HCEC 1CT (cell line): ENCODE measurements at regions not wholly inside any gene's neighbourhood (a gene's known extent, or its start where the extent isn't known, plus 50 kb on each side); places are given as distances from the start of the nearest gene placed in this dataset.
A peak's percentile ranks its signal among the peaks of the same experiment; 100 is the strongest.
"Not testable (repeated sequence)": the region's sequence is repeated elsewhere in the genome, so short reads cannot be mapped to it uniquely, and the experiment has no call there.

Source experiments
- DNase-seq: peaks from one replicate; pipeline ENCODE4 v3.0.0-alpha.2; 2017

DNA sequence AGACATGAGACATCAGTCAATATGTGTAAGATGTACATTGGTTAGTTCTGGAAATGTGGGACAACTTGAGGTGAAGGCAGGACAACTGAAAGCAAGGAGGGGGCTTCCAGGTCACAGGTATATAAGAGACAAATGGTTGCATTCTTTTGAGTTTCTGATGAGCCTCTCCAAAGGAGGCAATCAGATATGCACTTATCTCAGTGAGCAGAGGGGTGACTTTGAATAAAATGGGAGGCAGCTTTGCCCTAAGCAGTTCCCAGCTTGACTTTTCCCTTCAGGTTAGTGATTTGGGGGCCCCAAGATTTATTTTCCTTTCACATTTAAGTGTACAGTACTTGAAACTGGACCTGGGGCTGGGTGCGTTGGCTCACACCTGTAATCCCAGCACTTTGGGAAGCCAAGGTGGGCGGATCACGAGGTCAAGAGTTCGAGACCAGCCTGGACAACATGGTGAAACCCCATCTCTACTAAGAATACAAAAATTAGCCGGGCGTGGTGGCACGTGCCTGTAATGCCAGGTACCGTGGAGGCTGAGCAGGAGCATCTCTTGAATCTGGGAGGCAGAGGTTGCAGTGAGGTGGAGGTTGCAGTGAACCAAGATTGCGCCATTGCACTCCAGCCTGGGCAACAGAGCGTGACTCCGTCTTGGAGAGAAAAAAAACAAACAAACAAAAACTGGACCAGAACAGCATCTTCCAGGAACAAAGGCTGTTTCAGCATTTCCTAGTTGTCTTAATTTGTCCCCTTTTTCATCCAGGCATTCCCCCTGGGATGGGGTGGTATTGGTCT, 130.9 kb upstream of the ZNF746 start:
- not testable (repeated sequence) for DNase-seq

DNA sequence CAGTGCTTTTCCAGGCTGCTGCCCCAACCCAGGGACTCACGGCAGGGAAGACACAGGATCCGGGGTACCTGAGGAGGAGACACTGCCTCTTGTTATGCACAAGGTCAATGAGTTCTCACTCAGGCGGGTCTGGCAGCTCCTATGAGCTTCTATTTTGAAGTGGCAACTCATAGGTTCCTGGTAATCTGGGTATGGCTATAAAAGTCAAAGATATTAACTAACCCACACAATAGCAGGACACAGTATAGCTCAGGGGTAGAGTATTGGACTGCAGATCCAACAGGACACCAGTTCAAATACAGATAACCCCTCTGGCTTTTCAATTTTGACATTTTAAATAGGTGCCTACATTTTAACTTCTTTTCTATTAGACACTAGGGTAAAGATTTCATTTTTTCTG, 130.3 kb upstream of the ZNF746 start:
- no peak for DNase-seq

DNA sequence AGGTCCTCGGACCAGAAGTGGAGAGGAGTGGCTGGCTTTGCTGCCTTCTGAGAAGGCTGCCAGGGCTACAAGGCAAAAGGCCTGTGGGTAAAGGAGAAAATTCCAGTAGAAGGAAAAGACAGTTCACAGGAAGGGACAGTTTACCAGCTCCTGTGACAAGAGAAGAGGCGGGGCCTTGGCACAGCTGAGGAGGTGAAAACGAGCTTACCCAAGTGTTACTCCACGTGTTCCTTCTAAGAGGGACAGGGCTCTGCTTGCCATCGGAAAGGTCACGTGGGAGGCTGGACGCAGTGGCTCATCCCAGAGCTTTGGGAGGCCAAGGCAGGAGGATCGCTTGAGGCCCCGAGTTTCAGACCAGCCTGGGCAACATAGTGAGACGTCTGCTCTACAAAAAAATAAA, 129.4 kb upstream of the ZNF746 start:
- DNase-seq: no peak

DNA sequence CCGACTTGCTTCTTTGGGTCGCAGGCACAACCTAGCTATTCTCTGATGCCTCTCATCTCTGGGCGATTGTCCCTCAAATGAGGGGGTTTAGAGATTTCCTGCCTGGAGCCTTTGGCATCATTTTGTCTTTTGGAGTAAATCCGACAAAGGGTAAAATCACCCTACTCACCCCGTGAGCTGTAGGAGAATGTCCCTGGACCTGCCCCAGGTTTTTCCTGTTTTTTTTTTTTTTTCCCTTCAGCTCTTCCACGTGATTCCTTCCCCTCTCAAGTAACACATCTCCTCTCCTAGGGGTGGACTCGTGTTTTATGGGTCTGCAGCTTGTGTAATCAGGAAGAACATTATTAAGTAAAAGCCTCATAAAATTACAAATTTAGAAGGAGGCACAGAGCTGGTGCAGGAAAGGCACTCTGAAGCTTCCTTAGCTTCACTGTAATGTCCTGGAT, 128.4 kb upstream of the ZNF746 start:
- DNase-seq: no peak

DNA sequence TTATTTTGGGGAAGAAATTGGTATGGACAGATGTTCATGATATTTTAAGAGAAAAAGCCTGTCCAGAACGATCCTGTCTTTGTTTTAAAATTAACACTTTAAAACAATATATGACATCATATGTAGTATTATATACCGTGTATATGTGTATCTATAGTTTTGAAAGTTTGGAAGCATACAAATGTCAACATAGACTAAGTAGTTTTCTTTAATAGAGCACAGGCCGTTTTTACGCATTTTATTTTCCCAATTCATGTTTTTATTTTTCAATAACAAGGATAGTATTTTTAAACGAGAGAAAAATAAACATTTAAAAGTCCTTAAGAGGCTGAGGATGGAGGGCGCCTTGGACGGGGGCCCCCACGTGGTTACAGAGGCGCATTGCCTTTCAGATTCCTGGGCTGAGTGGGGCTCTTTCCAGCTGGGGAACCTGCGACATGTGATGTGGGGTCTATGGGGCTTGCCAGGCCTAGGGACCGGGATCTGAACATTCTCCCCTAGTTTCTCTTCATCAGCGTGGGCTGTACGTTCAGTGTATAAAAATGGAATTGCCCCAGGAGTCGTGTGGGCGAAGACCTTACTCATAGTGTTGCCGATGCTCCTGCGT, 127.8 kb upstream of the ZNF746 start:
- DNase-seq: peak; percentile 47

DNA sequence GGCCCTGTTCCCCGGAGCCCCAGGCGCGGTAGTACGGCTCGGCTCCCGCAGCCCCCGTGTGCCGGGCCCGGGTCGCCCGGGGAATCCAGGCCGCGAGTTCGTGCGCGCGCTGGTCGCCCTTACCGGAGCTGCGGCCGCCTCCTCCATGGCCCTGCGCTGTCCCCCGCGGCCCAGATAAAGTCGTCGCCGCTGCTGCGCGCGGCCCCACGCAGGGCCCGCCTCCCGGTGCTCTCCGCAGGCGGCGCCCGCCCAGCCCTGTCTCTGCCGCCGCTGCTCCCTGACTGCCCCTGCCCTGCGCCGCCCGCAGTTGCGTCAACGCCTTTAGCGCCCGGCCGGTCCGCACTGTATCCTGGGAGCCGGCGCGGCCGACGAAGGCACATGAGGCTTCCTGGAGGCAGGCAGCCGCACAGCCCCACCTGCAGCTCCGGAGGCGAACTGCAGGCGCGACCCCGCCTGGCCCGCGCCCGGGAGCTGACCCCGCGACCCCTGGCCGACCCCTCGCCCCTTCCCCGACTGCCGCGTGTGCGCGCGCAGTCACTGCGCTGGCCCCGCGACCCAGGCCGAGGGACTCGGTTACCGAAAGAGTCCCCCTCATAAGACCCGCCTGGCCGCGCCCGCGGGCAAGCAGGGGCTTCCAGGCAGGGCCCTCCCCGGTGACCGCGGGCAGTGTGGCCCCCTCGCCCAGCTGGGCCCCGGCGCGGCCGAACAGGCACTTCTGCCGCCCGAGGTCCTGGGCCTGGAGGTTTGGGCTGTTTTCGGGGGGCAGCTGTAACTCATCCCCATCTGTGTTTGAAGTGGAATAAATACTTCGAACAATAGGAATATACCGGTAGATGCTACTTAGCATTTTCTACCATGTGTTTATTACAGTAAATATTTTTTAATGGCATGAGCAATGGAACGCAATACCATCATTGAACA, 127.1 kb upstream of the ZNF746 start:
- DNase-seq: peak; percentile 93

DNA sequence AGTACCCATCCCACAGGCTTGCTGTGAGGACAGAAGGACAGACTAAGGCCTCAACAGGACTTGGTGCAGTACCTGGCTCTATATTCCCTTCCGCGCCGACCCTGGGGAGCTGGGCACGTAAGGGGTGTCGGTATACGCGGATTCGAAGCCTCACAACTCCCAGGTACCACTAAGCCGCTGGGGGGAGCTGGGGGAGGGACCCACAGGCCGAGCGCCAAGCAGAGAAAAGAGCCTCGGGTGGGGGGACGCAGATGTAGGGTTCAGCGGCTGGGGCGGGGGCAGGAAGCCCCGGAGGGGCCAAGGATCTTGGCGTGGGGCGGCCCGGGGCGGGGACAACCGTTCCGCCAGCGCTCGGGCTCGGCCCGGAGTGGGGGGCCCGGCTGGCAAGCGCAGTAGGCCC, 126.4 kb upstream of the ZNF746 start:
- DNase-seq: no peak

DNA sequence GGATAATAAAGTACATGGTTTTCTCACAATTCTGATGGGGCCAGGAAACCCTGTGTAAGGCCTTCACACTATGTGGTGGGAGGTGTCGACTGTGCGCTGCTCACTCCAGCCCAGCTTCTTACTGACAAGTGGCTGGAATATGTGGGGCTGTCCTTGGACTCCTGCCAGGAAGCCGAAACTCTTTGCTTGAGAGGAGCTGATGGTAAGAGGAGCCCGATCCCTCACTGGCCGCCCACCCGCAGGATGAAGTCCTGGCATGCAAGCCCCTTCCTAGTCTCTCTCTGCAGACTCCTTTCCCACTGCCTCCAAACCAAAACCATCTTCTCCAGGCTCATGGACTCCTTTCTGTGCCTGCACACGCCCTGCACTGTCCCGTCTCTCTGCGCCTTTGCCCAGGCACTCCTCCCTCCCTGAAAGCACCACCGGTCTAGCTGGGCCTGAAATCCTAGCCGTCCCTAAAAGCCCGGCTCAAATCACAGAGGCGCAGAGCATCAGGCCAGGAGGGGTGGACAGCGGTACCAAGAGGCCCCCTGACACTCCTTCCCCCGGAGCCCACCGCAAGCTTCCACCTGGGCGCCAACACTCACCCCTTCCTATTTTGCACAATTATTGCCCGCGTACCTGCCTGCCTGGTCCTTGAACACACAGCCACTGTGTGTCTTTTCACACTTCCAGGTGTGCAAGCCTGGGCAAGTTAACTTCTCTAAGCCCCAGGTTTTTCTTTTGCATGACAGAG, 125.8 kb upstream of the ZNF746 start:
- peak; percentile 53 for DNase-seq

DNA sequence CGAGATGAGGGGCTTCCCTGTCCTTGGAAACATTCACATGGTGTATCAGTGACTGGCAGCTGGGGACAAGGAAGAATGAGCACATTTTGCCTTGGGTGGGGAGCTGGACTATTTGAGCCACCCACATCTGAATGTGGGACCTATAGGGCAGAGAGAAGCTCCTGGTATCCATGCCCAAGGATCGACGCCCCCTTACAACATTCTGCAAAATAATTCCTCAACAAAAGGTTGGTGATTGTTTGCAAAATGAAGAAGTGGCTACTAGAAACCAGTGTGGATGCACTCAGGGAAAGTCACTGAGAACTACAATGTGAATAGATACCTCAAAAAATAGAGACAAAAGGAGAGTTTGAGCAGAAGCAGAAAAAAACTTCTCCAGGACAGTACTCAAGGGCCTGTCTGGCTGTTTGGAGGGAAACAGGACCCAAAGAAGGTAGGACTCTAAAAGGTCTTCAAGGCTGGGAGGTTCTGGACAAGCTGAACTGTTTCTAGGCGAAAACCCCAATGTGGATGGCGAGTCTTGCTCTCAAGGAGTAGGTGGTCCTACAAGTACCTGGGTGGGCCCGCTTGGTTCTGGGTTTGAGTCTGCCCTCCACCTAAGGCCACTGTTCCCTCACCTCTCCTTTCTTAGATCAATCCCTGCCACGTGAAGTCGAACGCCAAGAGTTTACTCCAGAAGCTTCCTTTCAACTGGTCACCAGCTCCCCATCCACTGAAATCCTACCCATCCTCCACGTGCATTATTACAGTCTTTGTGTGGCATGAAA, 125.0 kb upstream of the ZNF746 start:
- DNase-seq: no peak

DNA sequence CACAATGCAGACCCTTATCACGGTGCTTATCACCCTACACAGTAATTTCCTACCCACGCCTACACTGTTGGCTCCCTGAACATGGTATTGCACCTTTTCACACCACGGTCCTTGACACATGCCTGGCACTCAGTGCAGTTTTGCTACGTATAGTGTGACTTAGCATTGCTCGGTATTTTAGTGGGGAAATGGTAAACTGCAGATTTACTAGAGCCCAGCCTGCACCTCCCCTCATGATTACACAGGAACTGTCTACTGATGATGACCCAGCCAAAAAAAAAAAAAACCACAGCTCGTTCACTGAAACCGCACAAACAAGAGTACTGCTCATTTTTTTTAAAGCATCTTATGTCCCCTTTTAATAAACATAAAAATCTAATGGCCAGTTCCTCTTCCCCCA, 124.2 kb upstream of the ZNF746 start:
- DNase-seq: no peak

DNA sequence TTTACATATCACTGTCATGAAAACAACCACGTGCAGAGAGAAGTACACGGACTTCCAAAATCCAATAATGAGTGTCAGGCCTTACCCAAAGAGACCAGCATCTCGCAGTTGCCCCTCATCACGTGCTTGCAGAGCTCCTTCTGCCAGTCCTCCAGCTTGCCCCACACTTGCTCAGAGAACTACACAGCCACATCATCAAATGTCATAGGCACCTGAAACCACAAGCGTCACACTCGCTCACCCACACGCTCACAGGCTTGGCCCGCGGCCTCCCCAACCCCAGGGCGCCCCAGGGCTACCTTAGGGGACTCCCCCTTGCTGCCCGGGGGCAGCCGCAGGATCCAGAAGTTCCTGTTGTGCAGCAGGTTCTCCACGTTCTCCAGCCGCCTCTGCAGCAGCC, 123.4 kb upstream of the ZNF746 start:
- DNase-seq: no peak

DNA sequence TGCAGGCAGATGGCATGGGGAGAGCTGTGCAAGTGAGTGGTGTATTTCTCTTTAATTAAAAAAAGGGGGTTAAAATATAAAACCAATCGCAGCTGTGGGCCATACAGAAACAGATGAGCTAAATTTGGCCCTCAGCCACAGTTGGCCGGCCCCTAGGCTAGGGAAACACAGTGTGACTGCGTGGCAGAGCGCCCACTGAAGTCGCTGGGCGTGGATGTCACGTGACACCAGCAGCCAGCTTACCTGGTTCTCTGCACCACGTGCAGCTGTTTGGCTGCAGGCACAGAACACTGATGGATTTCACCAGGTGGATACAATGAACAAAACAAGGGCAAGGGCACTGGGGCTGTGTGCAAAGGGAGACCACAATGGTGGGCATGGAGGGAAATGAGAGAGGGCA, 119.3 kb upstream of the ZNF746 start:
- DNase-seq: no peak

DNA sequence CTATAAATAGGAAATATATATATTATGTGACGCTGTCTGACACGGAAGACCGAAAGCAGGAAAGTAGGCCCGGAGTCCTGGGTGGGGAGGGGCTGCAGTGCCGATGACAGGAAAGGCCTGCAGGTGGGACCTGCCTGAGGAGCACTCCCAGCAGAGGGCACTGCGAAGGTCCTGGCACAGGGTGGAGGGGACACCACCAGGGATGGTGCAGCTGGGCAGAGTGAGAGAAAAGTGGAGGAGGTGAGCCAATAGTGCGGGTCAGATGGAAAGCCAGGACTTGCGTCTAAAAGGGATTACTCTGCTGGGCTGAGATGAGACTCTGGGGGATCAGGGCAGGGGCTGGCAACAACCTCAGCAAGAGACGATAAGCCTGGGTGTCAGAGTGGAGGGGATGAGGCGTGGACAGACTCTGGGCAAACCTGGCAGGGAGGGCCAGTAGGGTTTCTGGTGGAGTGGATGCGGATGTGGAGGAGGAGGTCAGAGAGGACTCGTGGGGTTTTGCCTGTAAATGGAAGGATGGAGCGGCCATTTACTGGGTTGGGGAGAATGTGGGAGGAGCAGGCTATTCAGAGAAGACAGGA, 118.2 kb upstream of the ZNF746 start:
- no peak for DNase-seq

DNA sequence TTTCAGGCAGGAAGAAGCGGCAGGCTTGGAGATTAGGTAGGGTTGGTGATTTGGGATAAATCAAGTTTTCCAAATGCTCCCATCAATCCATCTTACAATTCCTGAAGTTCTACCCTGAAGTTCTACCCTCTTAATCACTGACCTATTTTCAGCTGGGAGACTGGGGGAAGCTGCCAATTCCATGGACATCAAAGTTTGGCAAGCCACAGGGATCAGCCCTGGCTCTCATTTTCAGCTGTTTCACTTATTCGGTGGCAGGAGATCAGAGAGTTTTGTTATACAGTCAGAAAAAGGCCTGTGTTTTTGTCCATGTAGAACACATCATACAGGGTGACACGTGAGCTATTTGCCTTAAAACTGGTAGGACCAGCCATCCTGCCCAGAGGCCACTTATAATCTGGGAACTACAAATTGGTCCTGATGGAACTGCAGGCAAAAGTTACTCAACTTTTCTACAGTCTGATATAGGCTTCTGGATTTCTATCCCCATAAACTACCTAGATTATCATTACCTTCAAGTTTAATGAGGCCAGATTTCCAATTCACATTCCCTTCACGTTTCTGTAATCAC, 112.9 kb upstream of the ZNF746 start:
- no peak for DNase-seq

DNA sequence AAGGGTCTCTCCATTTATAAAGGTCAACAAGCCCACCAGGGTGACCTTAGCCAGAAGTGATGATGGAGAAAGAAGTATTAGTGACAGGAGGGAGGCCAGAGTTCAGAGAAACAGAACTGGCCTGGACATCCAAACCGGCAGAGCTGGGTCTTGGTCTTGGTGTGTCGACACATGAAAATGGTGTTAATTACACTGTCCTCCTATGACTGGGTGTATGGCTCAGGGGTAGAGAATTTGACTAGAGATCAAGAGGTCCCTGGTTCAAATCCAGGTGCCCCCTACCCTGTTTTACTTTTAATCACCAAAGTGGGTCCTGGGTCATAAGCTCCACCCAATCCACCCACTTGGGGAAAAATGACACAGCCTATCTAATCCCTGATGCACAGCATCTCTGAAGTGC, 110.6 kb upstream of the ZNF746 start:
- DNase-seq: no peak

DNA sequence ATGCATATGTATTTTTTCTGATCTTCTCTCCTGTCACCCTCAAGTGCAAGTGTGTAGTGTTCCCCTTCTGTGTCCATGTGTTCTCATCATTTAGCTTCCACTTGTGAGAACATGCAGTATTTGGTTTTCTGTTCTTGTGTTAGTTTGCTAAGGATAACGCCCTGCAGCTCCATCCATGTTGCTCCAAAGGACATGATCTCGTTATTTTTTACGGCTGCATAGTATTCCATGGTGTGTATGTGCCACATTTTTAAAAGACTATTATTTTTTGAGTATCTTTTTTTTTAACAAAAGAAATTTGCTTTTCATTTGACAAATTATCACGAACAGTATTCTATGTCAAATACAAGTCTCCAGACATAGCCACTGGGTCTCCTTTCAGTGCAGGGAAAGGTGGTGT, 110.1 kb upstream of the ZNF746 start:
- no peak for DNase-seq

DNA sequence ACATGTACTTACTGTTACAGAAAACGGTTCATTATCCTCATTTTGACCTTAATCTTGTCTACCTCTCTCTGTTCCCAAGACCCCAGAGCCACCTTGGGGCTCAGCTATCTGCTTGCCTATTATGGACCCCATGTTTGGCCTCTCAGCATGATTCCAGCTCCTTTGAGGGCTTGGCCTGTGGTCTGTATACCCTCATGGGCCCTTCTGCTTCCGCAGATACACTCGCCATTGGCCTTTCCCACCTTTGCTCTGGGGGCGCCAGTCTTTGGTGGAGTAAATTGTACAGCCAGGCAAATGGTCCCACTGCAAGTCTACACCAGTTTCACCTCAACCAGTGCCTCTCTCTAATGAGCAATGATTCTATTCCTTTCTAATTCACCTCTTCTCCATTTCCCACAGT, 109.2 kb upstream of the ZNF746 start:
- no peak for DNase-seq

DNA sequence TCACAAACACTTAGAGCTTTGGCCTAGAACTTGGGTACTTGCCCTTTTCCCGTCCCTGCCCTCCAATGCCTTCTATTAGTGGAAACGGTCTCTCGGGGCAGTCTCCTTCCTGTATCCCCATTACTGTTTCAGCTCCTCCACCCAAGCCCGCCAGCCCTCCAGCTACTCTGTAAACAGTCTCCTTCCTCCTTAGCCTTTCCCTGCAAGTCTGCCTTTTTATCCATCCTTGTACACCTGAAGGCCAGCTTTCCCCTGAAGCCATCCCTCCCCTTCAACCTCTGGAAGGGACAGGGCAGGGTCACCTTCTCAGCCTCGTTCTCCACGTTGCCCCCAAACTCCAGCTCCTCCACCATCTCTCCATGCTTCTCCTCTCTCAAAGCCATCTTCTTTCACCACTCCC, 108.1 kb upstream of the ZNF746 start:
- no peak for DNase-seq

DNA sequence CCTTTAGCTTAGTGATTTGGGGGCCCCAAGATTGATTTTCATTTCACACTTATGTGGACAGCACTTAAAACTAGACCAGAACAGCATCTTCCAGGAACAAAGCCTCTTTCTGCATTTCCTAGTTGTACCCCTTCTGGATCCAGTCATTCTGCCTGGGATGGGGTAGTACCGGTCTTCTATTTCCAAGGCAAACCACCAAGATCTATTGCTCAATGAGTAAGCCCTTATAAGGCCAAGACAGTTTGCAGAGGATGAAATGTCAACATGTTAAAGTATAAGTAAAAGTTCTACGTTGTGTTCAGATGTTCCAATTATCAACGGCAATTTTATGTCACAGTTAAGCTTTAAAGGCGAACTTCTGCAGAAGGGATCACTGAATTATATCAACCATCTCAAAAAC, 106.9 kb upstream of the ZNF746 start:
- DNase-seq: no peak

DNA sequence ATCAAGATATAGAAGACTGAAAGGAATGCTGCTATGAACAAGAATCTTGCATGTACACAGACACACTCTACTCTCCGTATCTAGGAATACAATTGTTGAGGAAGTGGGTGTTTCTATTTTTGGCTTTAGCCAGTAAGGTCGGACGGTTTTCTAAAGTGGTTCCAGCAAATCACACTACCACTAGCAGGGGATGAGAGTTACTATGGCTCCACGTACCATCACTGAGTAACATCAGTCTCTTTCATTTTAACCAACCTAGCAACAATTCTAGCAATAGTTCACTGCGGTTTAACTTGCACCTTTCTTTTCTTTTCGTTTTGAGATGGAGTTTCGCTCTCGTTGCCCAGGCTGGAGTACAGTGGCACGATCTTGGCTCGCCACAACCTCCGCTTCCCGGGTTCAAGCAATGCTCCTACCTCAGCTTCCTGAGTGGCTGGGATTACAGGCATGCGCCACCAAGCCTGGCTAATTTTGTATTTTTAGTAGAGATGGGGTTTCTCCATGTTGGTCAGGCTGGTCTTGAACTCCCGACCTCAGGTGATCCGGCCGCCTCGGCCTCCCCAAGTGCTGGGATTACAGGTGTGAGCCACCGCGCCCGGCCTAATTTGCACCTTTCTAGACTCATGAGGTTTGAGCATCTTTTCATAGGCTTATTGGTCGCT, 103.2 kb upstream of the ZNF746 start:
- DNase-seq: not testable (repeated sequence)
